DND-41 (cell line): ENCODE measurements at regions not wholly inside any gene's neighbourhood (a gene's known extent, or its start where the extent isn't known, plus 50 kb on each side); places are given as distances from the start of the nearest gene placed in this dataset.

Experiments used
- CTCF ChIP-seq: IDR thresholded peaks from 2 replicates; pipeline ENCODE4 v1.5.1; 2012; ENCODE audit warnings: borderline replicate concordance, low read length, moderate library complexity, mild to moderate bottlenecking; ENCODE audit not compliant: poor library complexity, severe bottlenecking; ENCODE audit errors: extremely low read depth
- EZH2 ChIP-seq: IDR thresholded peaks from 3 replicates; pipeline ENCODE4 v1.6.1; 2012; ENCODE audit warnings: borderline replicate concordance, low read depth, mild to moderate bottlenecking, moderate library complexity, low read length, inconsistent platforms; ENCODE audit not compliant: severe bottlenecking

GRCh38 chr21:35980821-35981220 lies 79.5 kb downstream of the SETD4 start:
- no peak for TF ChIP-seq CTCF
- no peak for TF ChIP-seq EZH2
